Lower leg skin (tissue), 3 donors: ENCODE measurements at regions not wholly inside any gene's neighbourhood (a gene's known extent, or its start where the extent isn't known, plus 50 kb on each side); places are given as distances from the start of the nearest gene placed in this dataset.

ENCODE experiments used
- CTCF ChIP-seq, 3 donors: fragments of 450-650 bp; IDR thresholded peaks; one replicate each; pipeline ENCODE4 v1.5.1; 2016; ENCODE audit warnings: antibody characterized with exemption in 3 of 3, mild to moderate bottlenecking in 3 of 3, moderate library complexity in 2 of 3
- POLR2A ChIP-seq, 2 donors: fragments of 450-650 bp; IDR thresholded peaks; one replicate each; pipeline ENCODE4 v1.6.1; 2016 to 2017; ENCODE audit warnings: antibody characterized with exemption in 2 of 2, mild to moderate bottlenecking in 1 of 2, moderate library complexity in 1 of 2

DNA sequence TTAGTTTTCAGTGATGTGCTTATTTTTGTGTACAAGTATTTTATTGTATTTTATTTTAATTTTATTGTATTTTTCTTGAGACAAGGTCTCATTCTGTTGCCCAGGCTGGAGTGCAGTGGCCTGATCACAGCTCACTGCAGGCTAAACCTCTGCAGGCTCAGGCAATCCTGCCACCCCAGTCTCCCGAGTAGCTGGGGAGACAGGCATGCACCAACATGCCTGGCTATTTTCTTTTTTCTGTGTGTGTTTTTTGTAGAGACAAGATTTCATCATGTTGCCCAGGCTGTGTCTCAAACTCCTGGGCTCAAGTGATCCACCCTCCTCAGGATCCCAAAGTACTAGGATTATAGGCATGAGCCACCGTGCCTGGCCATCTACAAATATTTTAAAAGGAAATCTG lies 146.3 kb downstream of the MANEA start:
- TF ChIP-seq CTCF (IDR thresholded peaks at IDR 0.05) (no peak), POLR2A (IDR thresholded peaks at IDR 0.05) (no peak)
